Left ventricle myocardium inferior (tissue), 1 donor: ENCODE measurements at regions not wholly inside any gene's neighbourhood (a gene's known extent, or its start where the extent isn't known, plus 50 kb on each side); places are given as distances from the start of the nearest gene placed in this dataset.

Experiments used
- DNase-seq: peaks from one replicate; pipeline ENCODE4 v3.0.0-alpha.2; 2020
- H3K27ac ChIP-seq: fragments of 200-600 bp; replicated peaks from 2 replicates; pipeline ENCODE4 v1.8.0; 2021
- H3K27me3 ChIP-seq: fragments of 200-600 bp; 2 replicates; pipeline ENCODE4 v1.8.0; 2021; ENCODE audit warnings: low read depth
- H3K36me3 ChIP-seq: fragments of 200-600 bp; 2 replicates; pipeline ENCODE4 v1.8.0; 2021
- H3K4me1 ChIP-seq: fragments of 200-600 bp; 2 replicates; pipeline ENCODE4 v1.8.0; 2021
- H3K4me3 ChIP-seq: fragments of 200-600 bp; 2 replicates; pipeline ENCODE4 v1.8.0; 2021; ENCODE audit warnings: mild to moderate bottlenecking, moderate library complexity
- H3K9me3 ChIP-seq: fragments of 200-600 bp; replicated peaks from 2 replicates; pipeline ENCODE4 v1.8.0; 2021
- CTCF ChIP-seq: fragments of 200-600 bp; IDR thresholded peaks from 2 replicates; pipeline ENCODE4 v1.8.0; 2021; ENCODE audit warnings: antibody characterized with exemption, mild to moderate bottlenecking, borderline replicate concordance
- intact Hi-C: fragments of 100-400 bp; cut with micrococcal nuclease; formaldehyde crosslinking; loops from one replicate; pipeline ENCODE4 v1.11.0; 2022
- donor health status: DM: no; HTN: yes; CAD: no; lungs with severe emphysema.

GRCh38 chr6:121020656-121021055 is 313.6 kb downstream of the TBC1D32 start:
- H3K4me1 ChIP-seq, result no peaks in the 10 kb centered on the region
- TF ChIP-seq CTCF, result no peak
- no peaks in the 10 kb centered on the region for H3K36me3 ChIP-seq
- H3K9me3 ChIP-seq, result no peaks in the 10 kb centered on the region
- H3K27ac ChIP-seq, result no peak overlapping the region
- no peak for DNase-seq
- no peak overlapping the region for H3K4me3 ChIP-seq
- intact Hi-C loops, result no loop called here
- no peaks in the 10 kb centered on the region for H3K27me3 ChIP-seq

GRCh38 chr6:121008553-121008952 is 325.7 kb downstream of the TBC1D32 start:
- no peak overlapping the region for H3K4me3 ChIP-seq
- H3K36me3 ChIP-seq, result no peaks in the 10 kb centered on the region
- intact Hi-C loops, result no loop called here
- no peaks in the 10 kb centered on the region for H3K4me1 ChIP-seq
- no peak for DNase-seq
- TF ChIP-seq CTCF, result no peak
- H3K27me3 ChIP-seq, result no peaks in the 10 kb centered on the region
- peaks cover 16% of the 10 kb centered on the region for H3K9me3 ChIP-seq
- H3K27ac ChIP-seq, result no peak overlapping the region

- no peak for TF ChIP-seq CTCF
- Histone ChIP-seq H3K27ac (no peak overlapping the region), H3K36me3 (no peaks in the 10 kb centered on the region), H3K9me3 (peaks cover 38% of the 10 kb centered on the region), H3K27me3 (no peaks in the 10 kb centered on the region), H3K4me3 (no peak overlapping the region), H3K4me1 (no peaks in the 10 kb centered on the region)
- intact Hi-C loops, result no loop called here
- DNase-seq, result no peak
Observed at GRCh38 chr6:121006024-121006423, 328.3 kb downstream of the TBC1D32 start.

GRCh38 chr6:121000381-121000780 is 333.9 kb downstream of the TBC1D32 start:
- intact Hi-C loops, result no loop called here
- H3K27ac ChIP-seq, result no peak overlapping the region
- no peaks in the 10 kb centered on the region for H3K4me1 ChIP-seq
- H3K4me3 ChIP-seq, result no peak overlapping the region
- DNase-seq, result no peak
- H3K27me3 ChIP-seq, result no peaks in the 10 kb centered on the region
- no peaks in the 10 kb centered on the region for H3K36me3 ChIP-seq
- TF ChIP-seq CTCF, result no peak
- H3K9me3 ChIP-seq, result peaks cover 32% of the 10 kb centered on the region

- Histone ChIP-seq H3K4me3 (no peak overlapping the region), H3K9me3 (no peaks in the 10 kb centered on the region), H3K27ac (no peak overlapping the region), H3K27me3 (no peaks in the 10 kb centered on the region), H3K4me1 (no peaks in the 10 kb centered on the region), H3K36me3 (no peaks in the 10 kb centered on the region)
- intact Hi-C loops, result no loop called here
- no peak for DNase-seq
- TF ChIP-seq CTCF, result no peak
Observed at GRCh38 chr6:120996340-120996739, 337.9 kb downstream of the TBC1D32 start.

- intact Hi-C loops, result no loop called here
- Histone ChIP-seq H3K27me3 (no peaks in the 10 kb centered on the region), H3K36me3 (no peaks in the 10 kb centered on the region), H3K27ac (no peak overlapping the region), H3K9me3 (no peaks in the 10 kb centered on the region), H3K4me1 (no peaks in the 10 kb centered on the region), H3K4me3 (no peak overlapping the region)
- no peak for DNase-seq
- TF ChIP-seq CTCF, result no peak
Observed at GRCh38 chr6:120994573-120994967, 339.7 kb downstream of the TBC1D32 start.
